ENCODE measurements at regions not wholly inside any gene's neighbourhood (a gene's known extent, or its start where the extent isn't known, plus 50 kb on each side); places are given as distances from the start of the nearest gene placed in this dataset.

DNA sequence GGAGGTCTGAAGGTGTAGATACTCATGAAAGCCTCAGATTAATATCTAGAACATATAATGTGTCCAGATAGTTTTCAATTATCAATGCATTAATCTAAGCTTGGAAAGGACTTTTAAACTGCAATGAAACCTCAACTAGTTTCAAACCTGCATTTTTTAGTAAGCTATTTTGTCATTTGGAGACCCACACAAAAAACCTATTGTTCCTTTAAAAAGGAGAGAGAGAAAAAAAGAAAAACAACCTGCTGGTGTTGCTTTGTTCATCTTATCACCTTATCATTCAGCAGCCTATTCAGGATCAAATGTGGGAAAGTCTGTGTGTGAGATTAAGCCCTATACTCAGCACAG, 215.7 kb upstream of the PLEKHG7 start:
- no peak for TF ChIP-seq TOX (CRISPR knock-in tag; IDR thresholded peaks at IDR 0.05; ENCODE audit: borderline replicate concordance)
- TF ChIP-seq ISL1 (CRISPR knock-in tag; IDR thresholded peaks at IDR 0.05): no peak
- no peak for ATAC-seq

DNA sequence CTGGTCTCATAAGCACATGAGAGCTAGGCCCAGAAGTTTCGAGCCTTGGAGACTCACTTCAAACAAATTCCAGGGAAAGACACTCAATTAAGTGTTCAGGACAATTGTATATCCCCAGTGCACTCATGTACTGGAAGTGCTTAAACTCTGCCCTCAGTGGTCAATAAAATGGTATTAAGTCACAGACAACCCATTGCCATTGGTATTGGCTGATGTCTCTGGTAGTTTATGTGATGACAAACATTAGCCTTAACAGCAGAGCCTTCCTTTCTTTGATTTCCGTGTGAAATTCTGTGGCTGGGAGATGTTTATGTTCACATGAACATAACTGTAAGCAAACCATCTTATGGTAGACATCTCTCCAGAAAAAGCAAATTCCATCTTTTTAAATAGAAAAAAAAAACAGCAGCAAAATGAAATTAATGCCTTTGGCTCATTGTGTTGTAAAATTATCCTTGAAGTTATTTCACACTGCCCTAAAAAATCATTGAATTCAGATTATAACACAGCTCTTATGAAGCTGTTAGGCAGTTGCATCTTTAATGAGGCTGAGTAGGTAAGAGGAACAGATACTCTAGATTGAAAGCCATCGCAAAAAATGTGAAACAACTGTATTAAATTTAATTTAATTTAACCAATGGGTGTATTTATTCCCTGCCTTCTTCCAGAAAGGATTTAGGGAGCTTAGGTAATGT, 216.2 kb upstream of the PLEKHG7 start:
- TF ChIP-seq PPARA (CRISPR knock-in tag; IDR thresholded peaks at IDR 0.05; ENCODE audit: borderline replicate concordance) (no peak), TCF4 (CRISPR knock-in tag; IDR thresholded peaks at IDR 0.05; ENCODE audit: borderline replicate concordance) (no peak), ZNF70 (CRISPR knock-in tag; IDR thresholded peaks at IDR 0.05) (no peak), BACH2 (CRISPR knock-in tag; IDR thresholded peaks at IDR 0.05; ENCODE audit: borderline replicate concordance) (no peak), CSDC2 (CRISPR knock-in tag; IDR thresholded peaks at IDR 0.05) (no peak), ZFP3 (CRISPR knock-in tag; IDR thresholded peaks at IDR 0.05) (no peak), TOX (CRISPR knock-in tag; IDR thresholded peaks at IDR 0.05; ENCODE audit: borderline replicate concordance) (no peak)
- TF ChIP-seq, protein P1, sequence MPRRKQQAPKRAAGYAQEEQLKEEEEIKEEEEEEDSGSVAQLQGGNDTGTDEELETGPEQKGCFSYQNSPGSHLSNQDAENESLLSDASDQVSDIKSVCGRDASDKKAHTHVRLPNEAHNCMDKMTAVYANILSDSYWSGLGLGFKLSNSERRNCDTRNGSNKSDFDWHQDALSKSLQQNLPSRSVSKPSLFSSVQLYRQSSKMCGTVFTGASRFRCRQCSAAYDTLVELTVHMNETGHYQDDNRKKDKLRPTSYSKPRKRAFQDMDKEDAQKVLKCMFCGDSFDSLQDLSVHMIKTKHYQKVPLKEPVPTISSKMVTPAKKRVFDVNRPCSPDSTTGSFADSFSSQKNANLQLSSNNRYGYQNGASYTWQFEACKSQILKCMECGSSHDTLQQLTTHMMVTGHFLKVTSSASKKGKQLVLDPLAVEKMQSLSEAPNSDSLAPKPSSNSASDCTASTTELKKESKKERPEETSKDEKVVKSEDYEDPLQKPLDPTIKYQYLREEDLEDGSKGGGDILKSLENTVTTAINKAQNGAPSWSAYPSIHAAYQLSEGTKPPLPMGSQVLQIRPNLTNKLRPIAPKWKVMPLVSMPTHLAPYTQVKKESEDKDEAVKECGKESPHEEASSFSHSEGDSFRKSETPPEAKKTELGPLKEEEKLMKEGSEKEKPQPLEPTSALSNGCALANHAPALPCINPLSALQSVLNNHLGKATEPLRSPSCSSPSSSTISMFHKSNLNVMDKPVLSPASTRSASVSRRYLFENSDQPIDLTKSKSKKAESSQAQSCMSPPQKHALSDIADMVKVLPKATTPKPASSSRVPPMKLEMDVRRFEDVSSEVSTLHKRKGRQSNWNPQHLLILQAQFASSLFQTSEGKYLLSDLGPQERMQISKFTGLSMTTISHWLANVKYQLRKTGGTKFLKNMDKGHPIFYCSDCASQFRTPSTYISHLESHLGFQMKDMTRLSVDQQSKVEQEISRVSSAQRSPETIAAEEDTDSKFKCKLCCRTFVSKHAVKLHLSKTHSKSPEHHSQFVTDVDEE (CRISPR knock-in tag; IDR thresholded peaks at IDR 0.05): no peak
- no peak for ATAC-seq

DNA sequence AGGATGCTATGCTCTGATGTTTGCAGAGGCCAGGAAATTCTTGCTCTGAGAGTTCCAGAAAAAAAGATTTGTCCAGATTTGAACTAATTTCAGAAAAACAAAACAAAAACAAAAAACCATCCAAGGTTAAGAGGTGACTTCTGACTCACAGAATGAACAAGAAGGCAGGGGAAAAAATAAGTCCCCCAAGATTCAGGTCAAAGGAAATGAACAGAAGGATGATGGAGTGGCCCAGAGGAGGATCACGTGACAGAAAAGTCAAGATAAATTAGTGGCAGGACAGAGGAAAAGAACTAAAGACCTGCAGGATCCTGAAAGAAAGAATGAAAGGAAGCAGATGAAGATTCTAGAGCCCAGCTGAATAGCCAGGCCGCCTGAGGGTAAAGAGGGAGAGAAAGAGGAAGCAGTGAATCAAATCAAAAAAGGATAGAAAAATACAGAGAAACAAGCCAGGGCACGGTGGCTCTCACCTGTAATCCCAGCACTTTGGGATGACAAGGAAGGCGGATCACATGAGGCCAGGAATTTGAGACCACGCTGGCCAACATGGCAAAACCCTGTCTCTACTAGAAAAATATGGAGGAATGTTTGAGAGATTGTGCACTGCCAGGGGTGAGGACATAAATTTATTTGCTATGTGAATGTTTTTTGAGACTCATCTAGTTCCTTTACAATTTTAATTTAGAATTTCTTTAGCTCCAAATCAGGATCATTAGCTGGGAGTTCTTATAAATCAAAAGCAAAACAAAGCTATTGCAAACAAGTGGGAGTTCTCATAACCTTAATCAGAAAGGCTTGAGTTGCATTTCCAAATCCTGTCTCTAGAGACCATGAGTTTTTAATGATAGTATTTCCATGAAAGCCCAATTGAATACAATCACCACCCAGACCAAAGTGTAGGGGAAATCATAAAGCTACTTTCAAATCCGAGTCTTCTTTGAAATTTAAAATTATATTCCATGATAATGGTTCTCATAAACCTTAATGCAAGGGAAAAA, 217.1 kb upstream of the PLEKHG7 start:
- ATAC-seq: no peak
- no peak for TF ChIP-seq OSR1 (CRISPR knock-in tag; IDR thresholded peaks at IDR 0.05)

DNA sequence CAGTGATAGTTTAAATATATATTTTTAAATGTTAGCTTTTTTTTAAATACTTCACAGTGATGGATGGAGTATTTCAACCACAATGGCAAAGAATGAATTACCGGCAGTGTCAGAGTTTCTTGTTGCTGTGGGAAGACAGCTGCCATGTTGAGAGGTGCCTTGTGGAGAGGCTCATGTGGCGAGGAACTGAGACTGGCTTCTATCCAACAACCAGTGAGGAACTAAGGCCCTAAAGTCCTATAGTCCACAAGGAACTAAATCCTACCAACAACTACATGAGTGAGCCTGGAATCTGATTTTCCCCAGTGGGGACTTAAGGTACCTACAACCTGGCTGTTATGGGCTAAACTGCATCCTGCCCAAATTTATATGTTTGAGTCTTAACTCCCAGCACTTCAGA, 220.2 kb upstream of the PLEKHG7 start:
- TF ChIP-seq, protein P2, sequence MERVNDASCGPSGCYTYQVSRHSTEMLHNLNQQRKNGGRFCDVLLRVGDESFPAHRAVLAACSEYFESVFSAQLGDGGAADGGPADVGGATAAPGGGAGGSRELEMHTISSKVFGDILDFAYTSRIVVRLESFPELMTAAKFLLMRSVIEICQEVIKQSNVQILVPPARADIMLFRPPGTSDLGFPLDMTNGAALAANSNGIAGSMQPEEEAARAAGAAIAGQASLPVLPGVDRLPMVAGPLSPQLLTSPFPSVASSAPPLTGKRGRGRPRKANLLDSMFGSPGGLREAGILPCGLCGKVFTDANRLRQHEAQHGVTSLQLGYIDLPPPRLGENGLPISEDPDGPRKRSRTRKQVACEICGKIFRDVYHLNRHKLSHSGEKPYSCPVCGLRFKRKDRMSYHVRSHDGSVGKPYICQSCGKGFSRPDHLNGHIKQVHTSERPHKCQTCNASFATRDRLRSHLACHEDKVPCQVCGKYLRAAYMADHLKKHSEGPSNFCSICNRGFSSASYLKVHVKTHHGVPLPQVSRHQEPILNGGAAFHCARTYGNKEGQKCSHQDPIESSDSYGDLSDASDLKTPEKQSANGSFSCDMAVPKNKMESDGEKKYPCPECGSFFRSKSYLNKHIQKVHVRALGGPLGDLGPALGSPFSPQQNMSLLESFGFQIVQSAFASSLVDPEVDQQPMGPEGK (CRISPR knock-in tag; IDR thresholded peaks at IDR 0.05; ENCODE audit: borderline replicate concordance): no peak
- TF ChIP-seq ZFP3 (CRISPR knock-in tag; IDR thresholded peaks at IDR 0.05) (no peak), GLIS3 (CRISPR knock-in tag; IDR thresholded peaks at IDR 0.05) (no peak), ISL1 (CRISPR knock-in tag; IDR thresholded peaks at IDR 0.05) (no peak), ESRRG (CRISPR knock-in tag; IDR thresholded peaks at IDR 0.05) (no peak), ZFP30 (CRISPR knock-in tag; IDR thresholded peaks at IDR 0.05) (no peak)
- TF ChIP-seq, protein P3, sequence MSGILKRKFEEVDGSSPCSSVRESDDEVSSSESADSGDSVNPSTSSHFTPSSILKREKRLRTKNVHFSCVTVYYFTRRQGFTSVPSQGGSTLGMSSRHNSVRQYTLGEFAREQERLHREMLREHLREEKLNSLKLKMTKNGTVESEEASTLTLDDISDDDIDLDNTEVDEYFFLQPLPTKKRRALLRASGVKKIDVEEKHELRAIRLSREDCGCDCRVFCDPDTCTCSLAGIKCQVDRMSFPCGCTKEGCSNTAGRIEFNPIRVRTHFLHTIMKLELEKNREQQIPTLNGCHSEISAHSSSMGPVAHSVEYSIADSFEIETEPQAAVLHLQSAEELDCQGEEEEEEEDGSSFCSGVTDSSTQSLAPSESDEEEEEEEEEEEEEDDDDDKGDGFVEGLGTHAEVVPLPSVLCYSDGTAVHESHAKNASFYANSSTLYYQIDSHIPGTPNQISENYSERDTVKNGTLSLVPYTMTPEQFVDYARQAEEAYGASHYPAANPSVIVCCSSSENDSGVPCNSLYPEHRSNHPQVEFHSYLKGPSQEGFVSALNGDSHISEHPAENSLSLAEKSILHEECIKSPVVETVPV (CRISPR knock-in tag; IDR thresholded peaks at IDR 0.05): no peak
- TF ChIP-seq, protein P4, sequence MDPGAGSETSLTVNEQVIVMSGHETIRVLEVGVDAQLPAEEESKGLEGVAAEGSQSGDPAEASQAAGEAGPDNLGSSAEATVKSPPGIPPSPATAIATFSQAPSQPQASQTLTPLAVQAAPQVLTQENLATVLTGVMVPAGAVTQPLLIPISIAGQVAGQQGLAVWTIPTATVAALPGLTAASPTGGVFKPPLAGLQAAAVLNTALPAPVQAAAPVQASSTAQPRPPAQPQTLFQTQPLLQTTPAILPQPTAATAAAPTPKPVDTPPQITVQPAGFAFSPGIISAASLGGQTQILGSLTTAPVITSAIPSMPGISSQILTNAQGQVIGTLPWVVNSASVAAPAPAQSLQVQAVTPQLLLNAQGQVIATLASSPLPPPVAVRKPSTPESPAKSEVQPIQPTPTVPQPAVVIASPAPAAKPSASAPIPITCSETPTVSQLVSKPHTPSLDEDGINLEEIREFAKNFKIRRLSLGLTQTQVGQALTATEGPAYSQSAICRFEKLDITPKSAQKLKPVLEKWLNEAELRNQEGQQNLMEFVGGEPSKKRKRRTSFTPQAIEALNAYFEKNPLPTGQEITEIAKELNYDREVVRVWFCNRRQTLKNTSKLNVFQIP (CRISPR knock-in tag; IDR thresholded peaks at IDR 0.05; ENCODE audit: borderline replicate concordance, low read depth): no peak
- no peak for ATAC-seq

DNA sequence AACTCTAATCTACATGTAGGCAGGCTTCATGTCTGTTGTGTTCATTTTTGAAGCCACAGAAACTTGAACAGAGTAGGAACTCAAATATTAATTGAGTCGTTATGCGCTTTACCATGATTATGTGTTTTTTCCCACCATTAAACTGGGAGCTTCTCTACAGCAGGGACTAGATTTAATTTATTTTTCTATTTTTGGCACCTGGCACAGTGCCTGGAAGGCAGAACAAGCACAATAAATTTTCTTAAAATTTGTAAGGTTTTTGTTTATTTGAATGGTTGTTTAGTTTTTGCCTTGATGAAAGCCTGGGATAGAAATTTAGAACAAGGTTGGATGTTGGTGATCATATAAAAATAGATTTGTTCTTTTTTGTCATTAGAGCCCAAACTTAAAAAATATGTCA, 221.7 kb upstream of the PLEKHG7 start:
- ATAC-seq: no peak
- TF ChIP-seq ZC3H10 (CRISPR knock-in tag; IDR thresholded peaks at IDR 0.05): no peak
- TF ChIP-seq RARB (CRISPR knock-in tag; IDR thresholded peaks at IDR 0.05): no peak
- TF ChIP-seq PPARA (CRISPR knock-in tag; IDR thresholded peaks at IDR 0.05; ENCODE audit: borderline replicate concordance): no peak
- TF ChIP-seq, protein P5, sequence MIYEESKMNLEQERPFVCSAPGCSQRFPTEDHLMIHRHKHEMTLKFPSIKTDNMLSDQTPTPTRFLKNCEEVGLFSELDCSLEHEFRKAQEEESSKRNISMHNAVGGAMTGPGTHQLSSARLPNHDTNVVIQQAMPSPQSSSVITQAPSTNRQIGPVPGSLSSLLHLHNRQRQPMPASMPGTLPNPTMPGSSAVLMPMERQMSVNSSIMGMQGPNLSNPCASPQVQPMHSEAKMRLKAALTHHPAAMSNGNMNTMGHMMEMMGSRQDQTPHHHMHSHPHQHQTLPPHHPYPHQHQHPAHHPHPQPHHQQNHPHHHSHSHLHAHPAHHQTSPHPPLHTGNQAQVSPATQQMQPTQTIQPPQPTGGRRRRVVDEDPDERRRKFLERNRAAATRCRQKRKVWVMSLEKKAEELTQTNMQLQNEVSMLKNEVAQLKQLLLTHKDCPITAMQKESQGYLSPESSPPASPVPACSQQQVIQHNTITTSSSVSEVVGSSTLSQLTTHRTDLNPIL (CRISPR knock-in tag; IDR thresholded peaks at IDR 0.05; ENCODE audit: low read depth): no peak
- no peak for TF ChIP-seq ZNF8 (CRISPR knock-in tag; IDR thresholded peaks at IDR 0.05)
- TF ChIP-seq TCF4 (CRISPR knock-in tag; IDR thresholded peaks at IDR 0.05; ENCODE audit: borderline replicate concordance): no peak
- no peak for TF ChIP-seq BACH2 (CRISPR knock-in tag; IDR thresholded peaks at IDR 0.05; ENCODE audit: borderline replicate concordance)
- TF ChIP-seq TOX (CRISPR knock-in tag; IDR thresholded peaks at IDR 0.05; ENCODE audit: borderline replicate concordance): no peak
- no peak for TF ChIP-seq ZNF70 (CRISPR knock-in tag; IDR thresholded peaks at IDR 0.05)
- TF ChIP-seq SNAI2 (CRISPR knock-in tag; IDR thresholded peaks at IDR 0.05): no peak
- no peak for TF ChIP-seq ZFP30 (CRISPR knock-in tag; IDR thresholded peaks at IDR 0.05)

All from SK-N-SH treated with all-trans-retinoic acid at 6 μM for 48 hours (cell line).